ENCODE measurements at regions not wholly inside any gene's neighbourhood (a gene's known extent, or its start where the extent isn't known, plus 50 kb on each side); places are given as distances from the start of the nearest gene placed in this dataset.

GRCh38 chr2:185337033-185337432 is 401.6 kb upstream of the FSIP2 start:
- H3K27me3 Mint-ChIP-seq (ENCODE audit: low read depth) = no peaks in the 10 kb centered on the region
- peaks cover 10% of the 10 kb centered on the region for H3K9me3 Mint-ChIP-seq
- H3K36me3 Mint-ChIP-seq (ENCODE audit: low read depth) = no peaks in the 10 kb centered on the region
- no peak overlapping the region for H3K4me3 Mint-ChIP-seq
- H3K27ac Mint-ChIP-seq = no peak overlapping the region
- no peaks in the 10 kb centered on the region for H3K4me1 Mint-ChIP-seq (ENCODE audit: low read depth)

DNA sequence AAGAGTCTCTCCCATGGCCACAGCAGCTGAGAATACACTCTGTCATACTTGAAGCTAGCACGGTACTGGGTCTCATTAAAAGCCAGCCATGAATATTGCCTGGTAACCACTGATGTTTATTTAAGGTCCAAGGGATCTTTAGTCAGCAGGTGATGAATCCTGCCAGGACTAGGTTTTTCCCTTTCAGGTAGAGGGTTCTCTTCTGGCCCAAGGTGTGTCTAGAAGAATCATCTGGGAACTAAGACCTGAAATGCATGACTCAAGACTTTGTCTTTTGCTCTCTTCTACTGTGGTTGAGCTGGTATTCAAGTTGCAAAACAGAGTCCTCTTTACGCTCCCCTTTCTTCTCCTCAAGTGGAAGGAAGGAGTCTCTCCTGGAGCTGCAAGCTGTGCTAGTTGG is 400.5 kb upstream of the FSIP2 start:
- H3K27me3 Mint-ChIP-seq (ENCODE audit: low read depth) = no peaks in the 10 kb centered on the region
- no peaks in the 10 kb centered on the region for H3K36me3 Mint-ChIP-seq (ENCODE audit: low read depth)
- no peak overlapping the region for H3K4me3 Mint-ChIP-seq
- no peak overlapping the region for H3K27ac Mint-ChIP-seq
- H3K9me3 Mint-ChIP-seq = peaks cover 10% of the 10 kb centered on the region
- H3K4me1 Mint-ChIP-seq (ENCODE audit: low read depth) = no peaks in the 10 kb centered on the region

- Mint-ChIP-seq H3K27me3 (ENCODE audit: low read depth) (no peaks in the 10 kb centered on the region), H3K36me3 (ENCODE audit: low read depth) (no peaks in the 10 kb centered on the region), H3K9me3 (no peaks in the 10 kb centered on the region), H3K4me1 (ENCODE audit: low read depth) (no peaks in the 10 kb centered on the region), H3K27ac (no peak overlapping the region), H3K4me3 (no peak overlapping the region)
Observed at GRCh38 chr2:185347445-185347844, 391.2 kb upstream of the FSIP2 start.

DNA sequence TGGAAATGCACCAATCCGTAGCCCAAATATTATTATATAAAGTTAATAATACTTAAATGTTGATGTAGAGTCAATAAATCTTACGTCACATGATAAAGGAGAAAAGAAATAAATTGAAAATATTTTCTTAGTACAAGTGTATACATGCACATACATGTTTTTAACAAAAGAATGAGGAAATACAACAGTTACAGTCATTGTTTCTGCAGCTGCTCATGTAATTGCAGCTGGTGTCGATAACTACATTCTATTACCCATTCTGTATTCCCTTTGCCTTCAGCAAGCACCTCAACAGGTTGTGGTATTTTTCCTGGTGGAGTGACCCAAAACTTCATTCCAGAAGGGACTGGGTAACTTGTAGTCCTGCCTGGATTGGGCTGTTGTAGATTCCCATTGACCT is 377.8 kb upstream of the FSIP2 start:
- H3K4me1 Mint-ChIP-seq (ENCODE audit: low read depth) = no peaks in the 10 kb centered on the region
- H3K9me3 Mint-ChIP-seq = no peaks in the 10 kb centered on the region
- H3K36me3 Mint-ChIP-seq (ENCODE audit: low read depth) = no peaks in the 10 kb centered on the region
- no peak overlapping the region for H3K4me3 Mint-ChIP-seq
- H3K27me3 Mint-ChIP-seq (ENCODE audit: low read depth) = no peaks in the 10 kb centered on the region
- H3K27ac Mint-ChIP-seq = no peak overlapping the region

DNA sequence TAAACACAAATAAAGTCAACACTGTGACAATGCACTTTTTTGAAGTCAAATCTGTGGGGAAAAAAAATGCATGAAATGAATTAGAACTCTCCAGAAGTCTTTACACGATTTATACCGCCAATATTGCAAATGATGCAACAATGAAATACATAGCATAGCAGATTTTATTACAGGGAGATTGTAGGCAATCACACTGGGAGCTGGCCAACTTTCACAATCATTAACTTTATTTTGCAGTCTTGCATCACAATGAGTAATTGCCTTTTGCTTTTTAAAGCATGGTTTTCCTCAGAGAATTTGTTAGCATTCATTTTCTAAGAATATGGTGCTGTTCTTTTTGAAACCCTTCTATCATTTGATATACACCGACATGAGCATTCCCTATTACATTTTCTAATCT is 366.4 kb upstream of the FSIP2 start:
- H3K27me3 Mint-ChIP-seq (ENCODE audit: low read depth) = no peaks in the 10 kb centered on the region
- no peaks in the 10 kb centered on the region for H3K9me3 Mint-ChIP-seq
- no peaks in the 10 kb centered on the region for H3K4me1 Mint-ChIP-seq (ENCODE audit: low read depth)
- no peak overlapping the region for H3K4me3 Mint-ChIP-seq
- H3K27ac Mint-ChIP-seq = no peak overlapping the region
- H3K36me3 Mint-ChIP-seq (ENCODE audit: low read depth) = no peaks in the 10 kb centered on the region

DNA sequence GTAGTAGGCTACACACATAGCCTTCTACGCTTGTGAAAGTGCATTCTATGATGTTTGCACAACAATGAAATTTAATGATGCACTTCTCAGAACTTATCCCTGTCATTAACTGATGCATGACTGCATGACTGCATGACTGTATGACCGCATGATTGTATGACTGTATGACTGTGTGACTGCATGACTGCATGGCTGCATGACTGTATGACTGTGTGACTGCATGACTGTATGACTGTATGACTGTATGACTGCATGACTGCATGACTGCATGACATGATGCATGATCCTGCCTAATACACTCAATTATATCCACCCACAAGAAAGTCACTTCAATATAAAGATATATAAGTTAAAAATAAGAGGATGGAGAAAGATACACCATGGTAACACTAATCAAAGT is 365.4 kb upstream of the FSIP2 start:
- no peaks in the 10 kb centered on the region for H3K4me1 Mint-ChIP-seq (ENCODE audit: low read depth)
- no peak overlapping the region for H3K27ac Mint-ChIP-seq
- H3K9me3 Mint-ChIP-seq = no peaks in the 10 kb centered on the region
- H3K27me3 Mint-ChIP-seq (ENCODE audit: low read depth) = no peaks in the 10 kb centered on the region
- H3K36me3 Mint-ChIP-seq (ENCODE audit: low read depth) = no peaks in the 10 kb centered on the region
- H3K4me3 Mint-ChIP-seq = no peak overlapping the region

DNA sequence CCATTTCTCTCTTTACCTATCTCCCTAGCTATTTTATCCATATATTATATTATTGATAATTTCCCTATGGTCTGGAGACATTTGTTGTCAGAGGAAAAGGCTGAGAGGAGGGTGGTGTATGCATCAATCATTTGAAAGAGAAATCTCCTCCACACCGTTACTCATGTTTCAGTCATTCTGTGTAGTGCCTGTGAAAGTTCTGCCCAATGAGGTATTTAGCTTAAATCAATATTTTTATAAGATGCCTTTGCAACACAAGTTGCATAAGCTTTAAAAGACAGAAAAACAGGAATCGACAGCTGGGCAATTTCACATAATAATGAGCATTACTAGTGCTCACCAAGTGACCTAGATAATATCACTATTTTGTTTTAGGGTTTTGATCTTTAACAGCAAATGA is 363.7 kb upstream of the FSIP2 start:
- H3K27me3 Mint-ChIP-seq (ENCODE audit: low read depth) = no peaks in the 10 kb centered on the region
- no peaks in the 10 kb centered on the region for H3K9me3 Mint-ChIP-seq
- H3K4me3 Mint-ChIP-seq = no peak overlapping the region
- no peaks in the 10 kb centered on the region for H3K36me3 Mint-ChIP-seq (ENCODE audit: low read depth)
- H3K27ac Mint-ChIP-seq = no peak overlapping the region
- no peaks in the 10 kb centered on the region for H3K4me1 Mint-ChIP-seq (ENCODE audit: low read depth)

- H3K9me3 Mint-ChIP-seq = no peaks in the 10 kb centered on the region
- H3K27me3 Mint-ChIP-seq (ENCODE audit: low read depth) = no peaks in the 10 kb centered on the region
- H3K4me1 Mint-ChIP-seq (ENCODE audit: low read depth) = no peaks in the 10 kb centered on the region
- H3K27ac Mint-ChIP-seq = no peak overlapping the region
- H3K36me3 Mint-ChIP-seq (ENCODE audit: low read depth) = no peaks in the 10 kb centered on the region
- no peak overlapping the region for H3K4me3 Mint-ChIP-seq
Observed at GRCh38 chr2:185375731-185376130, 362.9 kb upstream of the FSIP2 start.

DNA sequence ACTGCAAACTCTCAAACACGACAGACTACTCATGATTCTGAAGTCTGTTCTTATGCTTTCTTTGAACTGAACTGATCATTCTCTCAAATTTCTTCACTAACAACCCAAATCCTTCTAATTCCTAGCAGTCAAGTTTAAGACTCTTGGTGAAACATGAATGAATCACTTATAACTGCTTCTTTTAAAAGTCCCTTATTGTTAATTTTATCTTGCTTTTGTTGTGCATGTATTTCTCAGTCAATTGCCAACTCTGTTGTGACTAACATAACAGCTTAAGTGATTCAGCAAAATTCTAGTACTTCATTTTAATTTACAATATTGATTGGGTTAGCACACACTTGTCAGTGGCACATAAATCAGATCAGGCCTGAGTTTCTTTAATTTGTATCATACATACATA is 357.0 kb upstream of the FSIP2 start:
- no peak overlapping the region for H3K27ac Mint-ChIP-seq
- no peaks in the 10 kb centered on the region for H3K4me1 Mint-ChIP-seq (ENCODE audit: low read depth)
- H3K4me3 Mint-ChIP-seq = no peak overlapping the region
- H3K36me3 Mint-ChIP-seq (ENCODE audit: low read depth) = no peaks in the 10 kb centered on the region
- H3K9me3 Mint-ChIP-seq = no peaks in the 10 kb centered on the region
- no peaks in the 10 kb centered on the region for H3K27me3 Mint-ChIP-seq (ENCODE audit: low read depth)

DNA sequence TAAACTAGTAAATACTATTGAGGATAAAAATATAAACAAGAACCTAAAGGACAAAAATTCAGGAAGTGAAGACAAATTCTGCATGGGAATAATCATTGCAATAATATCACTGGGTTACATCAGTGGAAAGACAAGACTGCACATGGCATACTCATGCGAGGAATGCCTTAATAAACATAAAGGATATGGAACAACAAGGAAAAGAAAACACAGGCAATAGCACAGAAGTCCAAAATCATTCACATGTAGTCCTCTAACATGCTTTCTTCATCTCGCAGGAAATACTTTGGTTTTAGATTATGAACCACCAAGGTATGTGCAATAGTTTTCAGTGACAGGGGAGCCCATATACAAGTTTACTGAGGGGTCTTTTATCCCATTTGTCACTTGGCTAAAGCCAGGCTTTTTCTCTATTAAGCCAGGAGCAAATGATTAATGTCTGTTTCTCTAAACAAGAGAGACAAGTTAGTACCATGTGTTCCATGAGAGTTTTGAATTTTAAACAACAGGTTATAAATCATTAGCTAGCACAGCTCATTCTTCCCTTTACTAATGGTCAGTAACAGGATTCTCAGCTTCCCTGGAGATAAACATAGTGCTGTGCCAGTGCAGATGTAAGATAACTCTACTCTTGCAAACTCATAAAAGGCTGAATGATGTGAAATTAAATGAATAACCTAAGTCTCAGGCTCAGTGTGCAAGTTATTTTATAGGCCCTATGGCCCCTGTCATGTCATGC is 353.6 kb upstream of the FSIP2 start:
- no peaks in the 10 kb centered on the region for H3K36me3 Mint-ChIP-seq (ENCODE audit: low read depth)
- no peak overlapping the region for H3K27ac Mint-ChIP-seq
- H3K4me3 Mint-ChIP-seq = no peak overlapping the region
- H3K27me3 Mint-ChIP-seq (ENCODE audit: low read depth) = no peaks in the 10 kb centered on the region
- H3K9me3 Mint-ChIP-seq = no peaks in the 10 kb centered on the region
- H3K4me1 Mint-ChIP-seq (ENCODE audit: low read depth) = no peaks in the 10 kb centered on the region

DNA sequence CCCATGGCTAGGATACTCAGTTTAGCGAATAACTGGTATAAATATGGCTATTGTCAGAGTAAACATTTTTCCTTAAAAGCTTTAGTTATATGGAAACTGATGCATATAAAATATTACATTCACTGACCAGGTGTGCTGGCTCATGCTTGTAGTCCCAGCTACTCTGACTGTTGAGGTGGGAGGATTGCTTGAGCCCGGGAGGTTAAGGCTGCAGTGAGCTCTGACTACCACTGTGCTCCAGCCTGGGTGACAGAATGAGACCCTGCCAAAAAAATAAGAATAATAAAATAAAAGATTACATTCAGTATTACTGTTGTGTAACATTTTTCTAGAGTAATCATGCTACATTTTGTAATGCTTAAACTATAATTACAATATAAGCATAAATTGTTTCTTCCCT is 350.4 kb upstream of the FSIP2 start:
- no peak overlapping the region for H3K27ac Mint-ChIP-seq
- no peak overlapping the region for H3K4me3 Mint-ChIP-seq
- no peaks in the 10 kb centered on the region for H3K4me1 Mint-ChIP-seq (ENCODE audit: low read depth)
- no peaks in the 10 kb centered on the region for H3K27me3 Mint-ChIP-seq (ENCODE audit: low read depth)
- H3K36me3 Mint-ChIP-seq (ENCODE audit: low read depth) = no peaks in the 10 kb centered on the region
- H3K9me3 Mint-ChIP-seq = no peaks in the 10 kb centered on the region

- Mint-ChIP-seq H3K4me1 (ENCODE audit: low read depth) (no peaks in the 10 kb centered on the region), H3K27ac (no peak overlapping the region), H3K9me3 (no peaks in the 10 kb centered on the region), H3K4me3 (no peak overlapping the region), H3K27me3 (ENCODE audit: low read depth) (no peaks in the 10 kb centered on the region), H3K36me3 (ENCODE audit: low read depth) (no peaks in the 10 kb centered on the region)
Observed at GRCh38 chr2:185391543-185391942, 347.1 kb upstream of the FSIP2 start.

- Mint-ChIP-seq H3K4me1 (ENCODE audit: low read depth) (no peaks in the 10 kb centered on the region), H3K4me3 (no peak overlapping the region), H3K36me3 (ENCODE audit: low read depth) (no peaks in the 10 kb centered on the region), H3K9me3 (no peaks in the 10 kb centered on the region), H3K27me3 (ENCODE audit: low read depth) (no peaks in the 10 kb centered on the region), H3K27ac (no peak overlapping the region)
Observed at GRCh38 chr2:185393091-185393490, 345.5 kb upstream of the FSIP2 start.

DNA sequence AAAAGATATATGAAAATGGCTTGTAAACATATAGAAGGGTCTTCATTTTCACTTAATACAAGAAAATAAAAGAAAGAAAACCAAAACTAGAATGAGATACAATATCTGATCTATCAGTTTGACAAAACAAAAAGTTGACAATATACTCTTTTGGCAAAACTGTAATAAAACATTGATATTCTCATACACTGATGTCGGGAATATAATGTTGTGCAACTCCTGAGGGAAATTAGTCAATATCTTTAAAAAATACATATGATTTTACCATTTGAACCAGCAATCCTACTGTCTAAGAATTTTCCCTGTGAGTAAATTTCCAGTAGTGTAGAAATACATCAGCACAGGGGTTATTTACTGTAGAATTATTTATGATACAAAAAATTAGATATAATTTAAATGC is 336.1 kb upstream of the FSIP2 start:
- Mint-ChIP-seq H3K27me3 (ENCODE audit: low read depth) (no peaks in the 10 kb centered on the region), H3K36me3 (ENCODE audit: low read depth) (no peaks in the 10 kb centered on the region), H3K4me1 (ENCODE audit: low read depth) (no peaks in the 10 kb centered on the region), H3K4me3 (no peak overlapping the region), H3K27ac (no peak overlapping the region), H3K9me3 (peaks cover 6% of the 10 kb centered on the region)

DNA sequence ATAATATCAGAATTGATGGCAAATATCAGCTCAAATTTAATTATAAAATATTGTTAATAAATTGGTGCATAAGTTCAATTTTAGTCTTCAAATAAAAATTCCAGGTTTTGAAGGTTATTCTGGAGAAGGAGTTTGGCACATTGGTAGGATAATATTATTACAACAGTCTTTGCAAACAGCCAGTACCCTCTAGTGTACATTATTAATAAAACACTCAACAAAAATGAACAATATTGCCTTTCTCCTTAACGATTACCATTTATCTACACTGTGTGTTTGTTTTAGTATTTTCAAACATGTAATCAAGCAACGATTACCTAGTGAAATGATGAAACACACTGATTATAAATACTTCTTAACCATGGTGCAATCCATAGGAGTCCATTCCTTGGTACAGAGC is 334.0 kb upstream of the FSIP2 start:
- H3K27me3 Mint-ChIP-seq (ENCODE audit: low read depth) = no peaks in the 10 kb centered on the region
- H3K9me3 Mint-ChIP-seq = peaks cover 6% of the 10 kb centered on the region
- no peak overlapping the region for H3K27ac Mint-ChIP-seq
- no peak overlapping the region for H3K4me3 Mint-ChIP-seq
- no peaks in the 10 kb centered on the region for H3K36me3 Mint-ChIP-seq (ENCODE audit: low read depth)
- no peaks in the 10 kb centered on the region for H3K4me1 Mint-ChIP-seq (ENCODE audit: low read depth)

DNA sequence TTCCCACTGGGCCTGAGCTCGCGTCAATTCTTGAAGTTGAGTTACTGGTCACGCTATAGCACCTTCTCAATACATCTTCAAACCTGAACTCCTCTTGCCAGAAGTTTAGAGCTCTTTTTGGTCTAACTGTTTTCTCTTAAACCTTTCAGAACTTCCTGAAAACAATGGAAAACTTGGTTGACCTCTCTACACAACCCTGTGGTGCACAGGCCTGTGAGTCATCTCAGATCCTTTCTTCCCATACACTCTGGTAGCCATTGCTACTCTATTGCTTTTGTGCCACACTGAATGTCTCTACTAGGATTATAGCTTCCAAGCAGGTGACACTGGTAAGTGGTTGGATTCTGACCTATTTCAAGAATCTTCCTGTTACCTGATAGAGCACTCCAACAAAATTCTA is 321.5 kb upstream of the FSIP2 start:
- Mint-ChIP-seq H3K9me3 (peaks cover 4% of the 10 kb centered on the region), H3K4me1 (ENCODE audit: low read depth) (no peaks in the 10 kb centered on the region), H3K27ac (no peak overlapping the region), H3K4me3 (no peak overlapping the region), H3K27me3 (ENCODE audit: low read depth) (no peaks in the 10 kb centered on the region), H3K36me3 (ENCODE audit: low read depth) (no peaks in the 10 kb centered on the region)
